HG02588 (cell line): ENCODE measurements at regions not wholly inside any gene's neighbourhood (a gene's known extent, or its start where the extent isn't known, plus 50 kb on each side); places are given as distances from the start of the nearest gene placed in this dataset.

Experiments used
- ATAC-seq: cut with Tn5 transposase; IDR thresholded peaks from one replicate; pipeline ENCODE4 v1.9.1; 2021; ENCODE audit warnings: mild to moderate bottlenecking, moderate library complexity; ENCODE audit not compliant: unreplicated experiment

DNA sequence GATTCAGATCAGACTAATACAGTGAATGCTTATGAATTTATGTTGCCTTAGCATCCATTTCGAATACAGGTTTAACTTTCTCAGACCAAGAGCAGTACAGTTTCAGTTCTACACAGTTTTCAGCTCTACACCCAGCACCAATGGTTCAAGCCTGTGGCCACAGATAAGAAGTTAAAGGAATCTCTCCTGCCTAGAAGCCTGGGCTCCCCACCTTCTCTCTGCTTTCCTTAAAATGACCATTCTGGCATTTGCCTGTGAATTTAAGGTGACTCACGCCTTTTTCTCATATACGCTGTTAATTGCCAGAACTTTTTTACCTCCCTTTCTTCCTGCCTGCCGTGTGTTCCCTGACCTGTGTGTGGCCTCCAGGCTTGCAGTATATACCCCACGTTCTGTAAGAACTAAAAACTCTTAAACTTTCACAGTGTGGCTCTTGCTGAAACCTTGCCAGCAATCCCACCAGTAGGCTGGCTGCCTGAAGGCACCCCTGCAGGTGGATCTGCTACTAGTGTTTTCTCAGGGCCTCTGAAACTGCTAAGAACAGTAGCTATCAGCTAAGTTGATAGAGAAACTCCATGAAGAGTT, 692.8 kb upstream of the CDH18 start:
- no peak for ATAC-seq

DNA sequence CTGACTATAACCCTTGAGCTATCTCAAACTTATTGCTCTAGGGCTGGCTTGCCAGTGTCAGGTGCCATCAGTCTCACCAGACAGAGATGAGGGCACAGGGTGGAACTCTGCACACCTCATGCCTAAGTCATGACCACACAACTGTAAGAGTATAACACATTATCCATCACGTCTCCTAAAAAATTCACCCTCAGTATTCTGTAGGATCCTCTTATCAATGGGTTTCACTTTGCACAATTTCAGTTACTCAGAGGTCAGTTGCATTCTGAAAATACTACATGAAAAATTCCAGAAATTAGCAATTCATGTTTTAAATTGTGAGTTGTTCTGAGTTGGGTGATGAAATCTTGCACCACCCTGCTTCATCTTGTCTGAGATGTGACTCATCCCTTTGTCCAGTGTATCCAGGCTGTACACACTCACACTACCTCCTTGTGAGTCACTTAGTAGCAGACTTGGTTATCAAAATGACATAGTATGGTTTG, 690.9 kb upstream of the CDH18 start:
- ATAC-seq: no peak

DNA sequence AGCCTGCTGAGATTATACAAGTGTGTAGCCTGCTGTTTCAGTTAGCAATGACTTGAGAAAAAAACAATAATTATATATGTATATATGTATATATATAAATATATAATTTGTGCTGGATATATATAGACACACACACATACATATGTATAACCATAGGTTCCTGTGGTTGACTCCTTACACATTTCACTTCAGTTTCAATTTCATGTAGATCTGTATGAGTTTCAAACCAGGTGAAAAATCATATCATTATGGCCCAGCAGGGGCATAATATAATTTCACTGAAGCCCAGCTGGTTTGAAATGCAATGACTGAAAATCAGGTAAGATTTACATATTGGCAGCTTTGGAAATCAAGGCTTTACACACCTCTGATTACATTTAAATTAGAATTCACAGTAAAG, 690.4 kb upstream of the CDH18 start:
- peak; percentile 49 for ATAC-seq

DNA sequence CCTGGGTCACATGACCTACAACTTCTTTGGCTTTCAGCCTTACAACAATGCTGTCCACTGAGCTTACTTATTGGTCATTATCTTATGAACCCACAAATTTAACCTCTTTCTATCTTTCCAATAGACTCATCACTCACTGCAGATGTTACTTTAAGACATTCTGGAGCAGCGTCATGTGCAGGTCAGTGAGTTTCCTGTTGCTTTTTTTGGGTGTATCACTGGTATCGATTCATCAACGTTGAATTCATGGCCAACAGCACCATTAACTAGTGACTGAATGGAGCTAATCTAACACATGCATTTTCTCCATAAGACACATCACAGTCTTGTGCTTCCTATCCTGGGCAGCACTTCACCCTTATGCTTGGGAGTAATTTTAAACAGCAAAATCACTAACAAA, 672.6 kb upstream of the CDH18 start:
- ATAC-seq: no peak

DNA sequence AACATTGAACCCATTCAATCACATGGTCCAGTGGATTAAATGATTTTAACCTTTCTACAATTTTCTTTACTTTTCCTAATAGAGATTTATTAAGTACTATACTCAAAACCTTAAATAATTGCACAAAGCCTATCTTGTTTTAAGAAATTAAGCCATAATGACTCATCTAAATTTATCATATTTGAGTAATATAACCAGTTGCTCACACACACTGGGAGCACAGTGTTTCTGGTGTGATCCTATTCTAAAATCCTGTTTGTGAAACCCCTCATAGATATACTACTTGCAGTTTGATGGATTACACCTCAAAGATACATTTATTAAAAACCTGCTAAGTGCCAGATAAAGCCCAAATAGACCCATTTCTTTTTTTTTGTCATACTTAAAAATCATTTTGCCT, 668.3 kb upstream of the CDH18 start:
- ATAC-seq: no peak

DNA sequence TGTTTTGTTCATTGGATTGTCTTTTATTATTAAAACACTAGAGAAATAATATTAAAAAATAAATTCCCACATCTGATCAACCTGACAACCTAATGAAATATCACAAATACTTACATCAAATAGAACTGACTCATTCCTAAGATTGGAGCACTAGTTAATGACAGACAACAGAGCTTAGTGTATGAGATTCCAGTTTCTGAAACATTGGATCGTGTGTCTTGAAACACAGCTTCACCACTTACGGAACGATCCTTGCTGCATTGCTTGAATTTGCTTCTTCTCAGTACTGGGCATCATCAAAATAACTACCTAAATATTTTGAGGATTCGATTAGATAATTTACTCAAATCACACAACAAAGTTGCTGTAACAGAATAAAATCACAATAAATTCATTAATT, 667.2 kb upstream of the CDH18 start:
- no peak for ATAC-seq

DNA sequence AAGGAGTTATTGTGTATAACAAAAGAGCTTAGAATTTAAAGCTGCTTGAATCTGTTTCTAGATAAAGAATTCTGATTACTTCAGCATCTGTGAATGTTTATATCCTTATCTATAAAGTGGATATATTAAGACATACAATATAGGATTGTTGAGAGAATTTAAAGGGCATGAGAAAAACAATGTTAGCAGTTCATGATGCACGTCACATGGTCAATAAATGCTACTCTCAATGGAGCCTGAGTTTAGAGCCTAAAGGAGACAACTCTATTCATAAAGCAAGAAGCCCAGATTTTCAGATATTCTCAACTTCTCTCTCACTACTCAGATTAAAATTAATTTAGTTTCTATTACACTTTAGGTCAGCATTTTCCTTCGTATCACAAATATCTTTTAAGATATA, 666.7 kb upstream of the CDH18 start:
- ATAC-seq: no peak

DNA sequence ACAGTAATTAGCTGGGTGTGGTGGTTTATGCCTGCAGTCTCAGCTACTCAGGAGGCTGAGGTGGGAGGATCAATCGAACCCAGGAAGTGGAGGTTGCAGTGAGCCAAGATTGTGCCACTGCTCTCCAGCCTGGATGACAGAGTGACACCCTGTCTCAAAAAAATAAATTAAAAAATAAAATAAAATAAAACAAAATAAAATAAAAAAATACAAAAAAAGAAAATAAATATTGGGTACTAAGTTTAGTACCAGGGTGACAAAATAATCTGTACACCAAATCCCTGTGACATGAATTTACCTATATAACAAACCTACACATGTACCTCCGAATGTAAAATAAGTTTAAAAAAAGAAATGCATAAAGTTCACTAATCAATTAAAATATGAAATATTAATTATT, 666.0 kb upstream of the CDH18 start:
- ATAC-seq: no peak

DNA sequence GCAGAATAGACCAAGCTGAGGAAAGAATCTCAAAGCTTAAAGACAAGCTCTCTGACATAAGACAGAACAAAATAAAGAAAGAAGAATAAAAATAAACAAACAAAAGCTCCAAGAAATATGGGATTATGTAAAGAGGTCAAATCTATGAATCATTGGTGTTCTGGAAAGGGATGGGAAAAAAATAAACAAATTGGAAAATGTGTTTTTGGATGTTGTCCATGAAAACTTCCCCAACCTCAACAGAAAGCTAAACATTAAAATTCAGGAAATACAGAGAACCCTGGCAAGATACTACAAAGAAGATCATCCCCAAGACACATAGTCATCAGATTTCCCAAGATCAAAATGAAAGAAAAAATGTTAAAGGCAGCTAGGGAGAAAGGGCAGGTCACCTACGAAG, 662.0 kb upstream of the CDH18 start:
- ATAC-seq: no peak

DNA sequence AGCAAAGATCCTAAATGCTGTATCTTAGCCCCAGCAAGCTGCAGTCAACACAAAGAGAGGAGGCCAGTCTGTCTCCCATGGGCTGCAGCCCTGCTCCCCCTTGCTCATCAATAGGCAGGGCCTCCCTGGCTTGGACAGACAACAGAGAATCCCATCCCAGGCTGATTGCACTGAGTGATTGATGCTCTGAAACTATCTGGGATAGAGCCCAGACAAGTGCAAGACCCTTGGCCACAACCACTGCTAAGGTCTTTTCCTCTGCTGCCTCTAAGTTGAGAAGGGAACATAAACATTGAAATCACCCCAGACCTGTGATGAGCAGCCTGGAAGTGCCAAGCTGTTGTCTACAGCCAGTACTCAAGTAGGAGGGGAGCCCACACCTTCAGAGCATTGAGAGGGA, 661.0 kb upstream of the CDH18 start:
- ATAC-seq: no peak

DNA sequence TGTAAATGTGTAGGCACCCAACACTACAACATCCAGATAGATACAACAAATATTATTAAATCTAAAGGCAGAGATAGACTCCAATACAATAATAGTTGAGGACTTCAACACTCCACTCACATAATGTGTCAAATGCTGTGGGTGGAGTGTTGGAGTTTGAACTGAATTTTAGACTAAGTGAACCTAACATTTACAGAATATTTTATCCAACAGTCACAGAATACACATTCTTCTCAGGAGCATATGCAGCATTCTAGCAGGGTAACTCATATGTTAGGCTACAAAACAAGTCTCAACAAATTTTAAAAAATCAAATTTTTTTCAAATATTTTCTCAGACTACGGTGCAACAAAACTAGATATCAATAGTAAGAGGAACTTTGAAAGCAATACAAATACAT, 648.7 kb upstream of the CDH18 start:
- no peak for ATAC-seq

DNA sequence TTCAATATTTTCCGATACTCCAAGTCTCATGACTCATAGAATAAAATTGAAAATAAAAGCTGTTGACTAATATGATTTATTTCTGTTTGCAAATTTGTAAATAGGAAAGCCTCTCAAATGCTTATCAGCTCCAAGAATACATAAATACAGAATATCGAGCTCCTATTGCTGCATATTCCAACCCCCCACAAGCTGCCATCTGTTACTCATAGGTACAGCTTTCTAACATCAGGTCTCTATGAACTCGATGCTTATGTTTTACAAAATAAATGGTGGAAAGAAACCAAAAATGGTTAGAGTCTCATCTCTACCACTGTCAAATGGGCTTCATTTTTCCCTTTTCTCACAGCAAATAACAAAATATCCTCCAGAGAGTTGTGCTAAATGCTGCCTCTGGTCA, 631.6 kb upstream of the CDH18 start:
- ATAC-seq: no peak

DNA sequence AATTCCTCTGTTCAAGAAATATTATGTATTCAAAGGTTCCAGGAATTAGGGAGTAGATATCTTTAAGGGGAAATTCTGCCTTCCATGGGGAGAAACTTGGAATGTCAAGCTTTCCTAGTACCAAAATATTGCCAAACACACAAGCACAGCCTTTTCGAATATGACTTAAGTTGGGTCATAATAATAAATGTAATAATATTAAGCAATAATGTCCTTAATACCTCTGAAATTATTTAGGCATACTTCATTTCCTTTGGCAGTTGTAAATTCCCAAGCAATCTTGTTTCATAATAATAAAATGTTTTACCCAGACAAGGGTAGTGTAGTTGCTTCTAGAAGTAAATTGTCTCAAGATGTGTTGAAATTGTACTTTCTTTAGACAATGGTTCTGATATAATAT, 630.3 kb upstream of the CDH18 start:
- no peak for ATAC-seq

DNA sequence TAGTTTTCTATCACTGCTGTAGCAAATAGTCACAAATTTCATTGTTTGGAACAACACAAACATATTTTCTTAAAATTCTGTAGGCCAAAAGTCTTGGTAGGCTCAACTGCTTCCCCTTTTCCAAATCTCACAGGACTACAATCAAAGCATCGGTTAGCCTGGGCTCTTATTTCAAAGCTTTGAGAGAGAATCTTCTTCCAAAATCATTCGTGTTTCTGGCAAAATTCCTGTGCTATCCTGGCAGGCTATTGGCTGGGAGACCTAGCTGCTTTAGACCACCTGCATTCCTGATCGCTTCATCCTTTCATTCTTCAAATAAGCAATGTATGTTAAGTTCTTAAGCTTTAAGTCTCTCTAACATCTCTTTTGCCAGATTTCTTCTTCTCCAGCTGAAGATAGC, 629.8 kb upstream of the CDH18 start:
- ATAC-seq: no peak

DNA sequence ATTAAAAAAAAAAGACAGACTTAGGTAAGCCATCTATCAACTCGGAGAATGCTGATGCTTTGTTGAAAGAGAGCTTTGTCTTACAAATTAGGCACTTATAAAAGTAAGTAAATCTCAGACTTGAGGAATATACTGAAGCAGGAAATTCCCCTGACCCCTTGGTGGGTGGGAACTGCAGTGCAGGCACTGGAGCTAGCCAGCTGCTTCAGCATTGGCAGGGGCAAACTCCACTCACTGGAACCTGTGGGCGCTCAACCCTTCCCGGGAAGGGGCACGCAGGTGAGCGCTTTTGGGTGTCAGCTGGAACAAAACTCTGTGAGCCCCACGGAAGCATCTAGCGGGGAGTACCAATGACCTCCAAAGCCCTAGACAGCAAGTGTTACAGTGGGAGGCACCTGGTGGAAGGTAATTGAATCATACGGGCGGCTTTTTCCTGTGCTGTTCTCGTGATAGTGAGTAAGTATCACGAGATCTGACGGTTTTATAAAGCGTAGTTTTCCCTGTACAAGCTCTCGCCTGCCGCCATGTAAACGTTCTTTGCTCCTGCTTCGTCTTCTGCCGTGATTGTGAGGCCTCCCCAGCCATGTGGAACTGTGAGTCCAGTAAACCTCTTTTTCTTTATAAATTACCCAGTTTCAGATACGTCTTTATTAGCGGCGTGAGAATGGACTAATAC, 628.0 kb upstream of the CDH18 start:
- no peak for ATAC-seq

DNA sequence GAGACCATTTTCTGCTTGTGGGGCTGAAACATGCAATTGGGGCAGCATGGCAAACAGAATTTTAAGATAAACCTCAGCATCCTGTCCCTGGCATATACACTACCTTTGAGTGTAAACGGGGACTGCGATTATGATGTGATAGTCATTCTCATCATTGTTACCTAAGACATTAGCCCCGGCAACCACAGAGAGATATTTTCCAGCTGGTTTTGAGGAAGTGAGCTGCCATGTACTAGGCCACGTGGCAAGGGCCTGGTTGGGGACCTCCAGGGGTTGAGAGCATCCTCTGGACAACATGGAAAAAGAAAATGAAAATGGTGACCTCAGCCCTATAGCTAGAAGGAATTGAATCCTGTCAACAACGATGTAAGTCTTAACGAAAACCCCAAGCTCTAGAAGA, 623.6 kb upstream of the CDH18 start:
- no peak for ATAC-seq

DNA sequence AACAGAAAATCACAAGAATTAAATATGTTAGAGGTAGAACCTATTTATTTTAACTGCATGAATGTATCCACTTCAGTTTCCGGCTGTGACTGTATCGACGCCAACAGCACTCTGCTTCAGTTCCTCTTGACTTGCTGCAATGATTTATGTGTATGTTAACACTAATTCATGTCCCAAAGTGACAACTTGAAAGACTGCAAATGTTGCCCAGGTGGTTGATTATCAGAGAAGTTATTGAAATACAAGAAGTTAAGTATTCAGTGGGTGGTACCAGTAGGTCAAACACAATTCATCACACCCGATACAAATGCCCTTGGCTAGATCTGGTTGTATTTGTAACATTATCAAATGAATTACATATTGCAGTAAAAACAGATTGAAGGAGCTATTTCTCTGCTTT, 622.7 kb upstream of the CDH18 start:
- no peak for ATAC-seq

DNA sequence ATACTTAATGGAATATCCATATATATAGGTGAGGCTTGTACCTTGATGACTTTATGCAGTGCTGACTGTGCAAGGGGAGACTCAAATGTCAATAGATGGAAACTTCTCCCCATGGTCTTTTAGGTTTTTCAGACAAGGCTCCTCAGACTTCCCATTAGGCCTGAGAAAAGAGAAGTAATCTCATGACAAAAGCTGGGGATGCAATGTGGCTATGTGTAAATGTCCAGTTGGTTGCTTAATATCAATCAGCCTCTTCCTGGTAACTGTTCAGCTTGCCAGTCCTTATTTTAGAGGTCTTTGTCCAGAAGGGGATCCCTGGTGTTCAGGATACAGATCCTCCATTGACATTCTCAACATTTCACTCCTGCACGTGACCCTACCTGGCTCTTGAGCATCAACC, 621.1 kb upstream of the CDH18 start:
- no peak for ATAC-seq

DNA sequence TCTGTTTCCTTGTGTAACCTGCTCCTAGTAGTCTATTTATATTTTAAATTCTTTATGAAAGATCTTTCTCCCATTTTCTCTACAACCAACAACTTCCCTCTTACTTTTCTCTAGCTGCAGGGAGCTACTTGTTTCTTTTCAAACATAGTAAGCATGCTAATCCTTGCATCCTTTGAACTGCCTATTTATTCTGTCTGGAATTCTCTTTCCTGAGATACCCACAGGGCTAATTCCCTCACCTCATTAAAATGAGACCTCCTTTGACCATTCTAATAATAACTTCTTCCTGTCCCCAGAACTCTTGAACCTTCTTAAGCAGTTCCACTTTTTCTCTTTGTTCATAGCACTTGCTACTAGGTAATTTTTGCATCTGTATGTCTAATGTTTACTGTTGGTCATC, 620.6 kb upstream of the CDH18 start:
- no peak for ATAC-seq

DNA sequence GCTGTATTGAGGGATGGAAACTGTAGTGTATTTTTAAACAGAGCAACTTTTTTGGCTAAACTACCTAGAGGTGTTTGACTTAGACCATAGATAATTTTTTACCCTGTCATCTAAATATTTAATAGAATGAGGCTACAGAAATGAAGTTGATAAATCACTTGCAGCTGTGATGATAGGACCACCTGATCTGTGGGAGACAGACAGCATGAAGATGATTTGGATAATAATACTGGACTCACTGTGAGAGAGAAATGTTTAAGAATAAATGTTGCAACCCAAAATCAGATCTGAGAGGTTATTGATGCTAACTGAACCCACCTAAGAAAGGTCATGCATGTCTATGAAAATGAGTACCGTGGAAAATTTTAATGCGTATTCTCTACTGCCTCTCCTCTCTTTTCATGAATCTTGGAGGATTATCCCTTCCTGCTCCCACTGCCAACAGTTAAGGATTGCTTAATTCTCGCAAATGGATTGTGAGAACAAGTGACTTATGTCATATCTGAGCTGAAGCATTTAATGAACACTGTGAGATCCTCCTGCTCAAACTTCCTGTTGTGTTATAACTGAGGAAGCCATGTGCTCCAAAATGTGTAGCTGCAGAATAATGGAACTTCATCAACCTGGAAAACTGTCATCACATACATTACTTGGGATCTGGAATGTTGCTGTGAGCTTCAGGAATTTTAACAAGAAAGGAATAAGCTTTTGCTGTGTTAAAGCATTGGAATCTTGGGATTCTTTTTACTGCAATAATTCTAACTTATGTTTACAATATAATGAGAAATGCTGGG, 617.9 kb upstream of the CDH18 start:
- ATAC-seq: no peak

DNA sequence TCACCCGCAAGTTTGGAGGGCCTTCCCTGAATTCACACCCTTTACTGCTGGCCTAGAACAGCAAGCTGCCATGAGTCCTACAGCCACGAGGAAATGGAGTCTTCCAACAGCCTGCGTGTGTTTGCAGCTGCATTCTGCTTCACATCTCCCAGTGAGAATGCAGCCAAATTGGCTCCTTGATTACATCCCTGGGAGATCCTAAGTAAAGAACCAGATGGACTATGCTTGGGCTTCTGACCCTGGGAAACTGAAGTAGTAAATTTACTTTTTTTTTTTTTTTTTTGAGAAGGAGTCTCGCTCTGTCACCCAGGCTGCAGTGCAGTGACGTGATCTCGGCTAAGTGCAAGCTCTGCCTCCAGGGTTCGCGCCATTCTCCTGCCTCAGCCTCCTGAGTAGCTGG, 617.0 kb upstream of the CDH18 start:
- no peak for ATAC-seq

DNA sequence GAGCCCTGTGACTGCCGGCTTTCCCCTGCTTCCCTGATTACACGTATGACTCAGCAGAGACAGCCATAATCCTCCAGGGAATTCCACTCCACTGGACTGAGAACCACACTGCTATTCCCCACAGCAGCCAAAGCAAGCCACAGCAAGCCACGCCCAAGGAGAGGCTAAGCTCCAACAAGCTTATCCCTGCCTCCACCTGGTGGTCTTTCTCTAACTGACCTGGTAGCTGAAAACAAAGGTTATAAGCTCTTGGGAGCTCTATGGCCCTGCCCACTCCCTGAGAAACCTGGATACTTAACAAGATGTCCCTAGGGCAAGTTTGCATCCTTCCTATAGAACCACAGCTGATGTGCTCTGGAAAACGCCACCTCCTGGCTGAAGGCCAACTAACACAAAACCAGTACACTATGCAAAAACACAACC, 613.7 kb upstream of the CDH18 start:
- ATAC-seq: no peak
